HG02642 (cell line): ENCODE measurements at regions not wholly inside any gene's neighbourhood (a gene's known extent, or its start where the extent isn't known, plus 50 kb on each side); places are given as distances from the start of the nearest gene placed in this dataset.
"Not testable (repeated sequence)": the region's sequence is repeated elsewhere in the genome, so short reads cannot be mapped to it uniquely, and the experiment has no call there.

Experiments
- ATAC-seq: cut with Tn5 transposase; IDR thresholded peaks from one replicate; pipeline ENCODE4 v1.9.1; 2021; ENCODE audit warnings: mild to moderate bottlenecking; ENCODE audit not compliant: unreplicated experiment, poor library complexity

DNA sequence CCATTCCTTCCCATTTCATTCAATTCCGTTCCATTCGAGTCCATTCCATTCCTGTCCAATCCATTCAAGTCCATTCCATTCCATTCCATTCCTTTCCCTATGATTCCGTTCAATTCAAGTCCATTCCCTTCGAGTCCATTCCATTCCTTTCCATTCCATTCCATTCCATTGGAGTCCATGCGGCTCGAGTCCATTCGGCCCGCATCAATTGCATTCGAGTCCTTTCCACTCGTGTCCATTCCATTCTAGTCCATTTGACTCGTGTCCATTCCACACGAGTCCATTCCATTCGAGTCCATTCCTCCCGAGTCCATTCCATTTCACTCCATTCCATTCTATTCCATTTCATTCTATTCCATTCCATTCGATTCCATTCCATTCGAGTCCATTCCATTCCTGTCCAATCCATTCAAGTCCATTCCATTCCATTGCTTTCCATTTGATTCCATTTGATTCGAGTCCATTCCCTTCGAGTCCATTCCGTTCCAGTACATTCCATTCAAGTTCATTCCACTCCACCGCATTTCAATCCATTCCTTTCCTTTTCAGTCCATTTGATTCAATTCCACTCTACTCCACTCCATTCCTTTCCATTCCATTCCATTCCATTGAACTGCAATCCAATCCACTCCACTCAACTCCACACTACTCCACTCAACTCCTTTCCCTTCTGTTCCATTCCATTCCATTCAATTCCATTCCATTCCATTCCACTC, 2565.9 kb upstream of the TPTE start:
- not testable (repeated sequence) for ATAC-seq

DNA sequence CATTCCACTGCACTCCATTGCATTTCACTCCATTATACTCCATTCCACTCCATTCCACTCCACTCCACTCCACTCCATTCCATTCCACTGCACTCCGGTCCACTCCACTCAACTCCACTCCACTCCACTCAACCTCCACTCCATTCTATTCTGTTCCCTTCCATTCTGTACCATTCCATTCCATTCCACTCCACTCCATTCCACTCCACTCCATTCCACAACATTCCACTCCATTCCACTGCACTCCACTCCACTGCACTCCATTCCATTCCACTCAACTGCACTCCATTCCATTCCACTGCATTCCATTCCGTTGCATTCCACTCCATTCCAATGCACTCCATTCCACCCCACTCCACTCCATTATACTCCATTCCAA, 2565.3 kb upstream of the TPTE start:
- not testable (repeated sequence) for ATAC-seq

DNA sequence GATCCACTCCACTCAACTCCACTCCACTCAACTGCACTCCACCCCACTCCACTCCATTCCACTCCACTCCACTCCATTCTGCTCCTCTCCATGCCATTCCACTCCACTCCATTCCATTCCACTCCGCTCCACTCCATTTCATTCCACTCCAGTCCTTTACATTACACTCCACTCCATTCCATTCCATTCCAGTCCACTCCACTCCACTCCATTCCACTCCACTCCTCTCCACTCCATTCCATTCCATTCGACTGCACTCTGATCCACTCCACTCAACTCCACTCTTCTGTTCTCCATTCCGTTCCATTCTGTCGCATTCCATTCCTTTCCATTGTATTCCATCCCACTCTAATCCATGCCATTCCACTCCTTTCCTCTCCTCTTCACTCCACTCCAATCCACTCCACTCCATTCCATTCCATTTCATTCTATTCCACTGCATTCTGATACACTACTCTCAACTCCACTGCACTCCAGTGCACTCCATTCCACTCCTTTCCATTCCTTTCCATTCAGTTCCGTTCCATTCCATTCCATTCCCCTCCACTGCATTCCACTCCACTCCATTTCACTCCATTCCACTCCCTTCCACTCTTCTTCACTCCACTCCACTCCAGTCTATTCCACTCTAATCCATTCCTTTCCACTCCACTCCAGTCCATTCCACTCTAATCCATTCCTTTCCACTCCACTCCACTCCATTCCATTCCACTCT, 2564.2 kb upstream of the TPTE start:
- ATAC-seq, result not testable (repeated sequence)

- ATAC-seq, result no peak
Measured at GRCh38 chr21:7957713-7958064, 2563.7 kb upstream of the TPTE start.
